NCI-H2196 (cell line): ENCODE measurements at regions not wholly inside any gene's neighbourhood (a gene's known extent, or its start where the extent isn't known, plus 50 kb on each side); places are given as distances from the start of the nearest gene placed in this dataset.
"Not testable (repeated sequence)": the region's sequence is repeated elsewhere in the genome, so short reads cannot be mapped to it uniquely, and the experiment has no call there.

ENCODE experiments used
- DNase-seq: peaks from one replicate; lab custom pipeline; 2025; ENCODE audit not compliant: unreplicated experiment; lab: John Stamatoyannopoulos, UW

- no peak for DNase-seq
These were observed 496.5 kb upstream of the ADGRL2 start for GRCh38 chr1:81304187-81304586.

DNA sequence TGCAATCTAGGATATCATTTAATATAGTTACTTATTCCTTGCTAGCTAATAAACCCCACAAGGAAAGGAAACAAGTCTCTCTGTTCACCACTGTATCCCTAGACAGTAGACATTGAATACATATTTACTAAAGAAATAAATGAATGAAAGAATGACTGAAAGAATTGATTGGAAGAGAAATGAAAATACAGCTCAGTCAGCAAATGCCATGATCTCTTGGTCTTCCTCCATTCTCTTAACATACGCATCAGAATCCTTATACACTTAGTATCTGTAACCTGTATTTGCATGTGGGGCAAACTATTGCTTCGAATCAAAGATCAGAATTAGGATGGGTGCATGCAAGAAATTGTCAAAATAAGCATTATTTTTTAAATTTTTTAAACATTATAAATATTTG is 500.8 kb upstream of the ADGRL2 start:
- DNase-seq: no peak

- no peak for DNase-seq
These were observed 502.5 kb upstream of the ADGRL2 start for GRCh38 chr1:81298266-81298665.

DNA sequence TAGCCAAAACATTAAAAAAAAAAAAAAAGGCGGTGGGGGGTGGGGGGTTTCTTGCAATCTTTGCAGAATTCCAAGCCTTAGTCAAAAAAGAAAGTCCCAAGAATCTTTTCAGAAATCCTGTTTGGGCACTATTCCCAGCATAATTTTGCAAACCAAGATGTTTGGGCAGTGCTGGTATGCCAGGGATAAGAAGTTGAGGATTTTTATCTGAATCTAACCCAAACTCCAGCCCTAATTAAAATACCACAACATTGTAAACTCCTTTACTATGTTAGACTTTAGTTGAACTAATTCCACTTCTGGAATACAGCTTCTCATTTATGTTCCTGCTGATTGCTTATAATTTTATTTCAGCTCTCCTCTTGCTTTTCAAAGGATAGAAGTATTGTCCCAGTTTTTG is 504.1 kb upstream of the ADGRL2 start:
- no peak for DNase-seq

DNA sequence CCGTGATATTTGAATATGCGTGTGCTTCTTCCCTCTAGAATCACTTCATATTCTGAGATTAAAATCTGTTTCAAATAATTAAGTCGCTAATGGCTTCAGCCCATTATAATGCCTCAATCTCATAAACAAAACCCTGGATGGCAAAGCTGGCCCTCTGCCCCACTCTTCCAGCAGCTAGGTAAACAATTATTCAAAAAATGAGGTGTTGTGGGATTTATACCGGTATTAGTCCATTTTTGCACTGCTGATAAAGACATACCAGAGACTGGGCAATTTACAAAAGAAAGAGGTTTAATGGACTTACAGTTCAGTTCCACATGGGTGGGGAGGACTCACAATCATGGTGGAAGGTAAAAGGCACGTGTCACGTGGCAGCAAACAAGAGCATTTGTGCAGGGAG is 510.4 kb upstream of the ADGRL2 start:
- no peak for DNase-seq

GRCh38 chr1:81288689-81289088 is 512.0 kb upstream of the ADGRL2 start:
- no peak for DNase-seq

DNA sequence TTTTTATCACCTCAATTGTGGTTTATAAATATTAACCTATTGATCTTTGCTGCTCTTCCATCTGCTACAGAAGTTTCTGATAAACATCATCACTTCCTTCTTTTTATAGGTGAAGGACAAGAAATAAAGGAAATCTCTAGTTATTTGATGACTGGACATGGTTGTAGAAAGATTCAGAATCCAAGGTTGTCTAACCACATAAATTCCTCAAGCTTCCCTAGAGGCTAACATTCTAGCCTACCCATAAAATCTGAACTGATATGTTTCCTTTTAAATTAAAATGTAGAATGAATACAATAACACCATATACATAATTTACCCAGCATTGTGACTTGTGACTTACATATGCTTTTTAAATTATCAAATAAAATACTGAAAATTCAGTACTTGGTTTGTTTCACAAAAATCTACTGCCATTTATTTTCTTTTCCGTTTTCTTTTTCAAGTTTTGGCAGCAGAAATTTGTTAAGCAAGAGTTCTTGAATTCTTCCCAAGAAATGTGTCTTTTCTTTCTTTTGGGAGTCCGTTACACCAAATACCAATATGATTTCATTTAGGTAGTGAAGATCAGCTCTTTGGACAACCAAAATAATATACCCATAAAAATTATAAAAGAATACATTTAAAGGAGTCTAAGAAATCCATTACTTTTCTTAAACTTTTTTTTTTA is 513.2 kb upstream of the ADGRL2 start:
- DNase-seq: no peak

- no peak for DNase-seq
These were observed 530.7 kb upstream of the ADGRL2 start for GRCh38 chr1:81270051-81270450.

DNA sequence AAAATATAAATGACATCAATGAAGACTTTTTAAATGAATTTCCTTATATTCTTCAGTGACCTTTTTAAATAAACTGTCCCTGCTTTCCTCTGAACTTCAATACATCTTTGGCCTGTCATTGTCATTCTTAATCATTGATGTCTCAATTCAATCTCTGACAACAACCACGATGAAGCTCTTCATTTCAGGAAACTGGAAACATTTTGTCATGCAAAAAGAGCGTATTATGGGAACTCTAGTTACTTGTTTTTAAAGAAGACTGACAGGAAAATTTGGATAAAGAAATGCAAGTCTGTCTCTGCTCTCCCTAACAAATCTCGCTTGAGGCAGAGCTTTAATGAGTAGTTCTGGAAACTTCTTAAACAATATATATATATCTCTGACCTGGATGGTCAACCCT is 535.8 kb upstream of the ADGRL2 start:
- DNase-seq: no peak

- DNase-seq: no peak
These were observed 540.9 kb upstream of the ADGRL2 start for GRCh38 chr1:81259625-81260411.

DNA sequence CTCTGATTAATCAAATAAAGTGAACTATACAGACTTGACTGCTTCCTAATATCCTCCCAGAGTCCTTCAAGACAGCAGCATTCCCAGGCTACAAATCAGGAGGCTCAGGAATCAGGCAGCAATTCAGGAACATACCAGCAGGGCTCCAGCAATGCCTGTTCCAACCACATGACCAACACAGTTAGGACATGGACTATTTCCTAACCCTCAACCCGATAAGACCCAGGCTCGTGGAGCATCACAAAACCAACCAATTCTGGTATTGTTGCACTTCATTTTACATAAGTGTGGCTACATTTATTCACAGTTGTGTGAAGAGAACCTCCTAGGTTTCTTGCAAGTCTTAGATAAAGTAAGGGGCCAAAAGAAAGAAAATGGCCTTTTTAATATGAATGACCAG is 546.2 kb upstream of the ADGRL2 start:
- no peak for DNase-seq

DNA sequence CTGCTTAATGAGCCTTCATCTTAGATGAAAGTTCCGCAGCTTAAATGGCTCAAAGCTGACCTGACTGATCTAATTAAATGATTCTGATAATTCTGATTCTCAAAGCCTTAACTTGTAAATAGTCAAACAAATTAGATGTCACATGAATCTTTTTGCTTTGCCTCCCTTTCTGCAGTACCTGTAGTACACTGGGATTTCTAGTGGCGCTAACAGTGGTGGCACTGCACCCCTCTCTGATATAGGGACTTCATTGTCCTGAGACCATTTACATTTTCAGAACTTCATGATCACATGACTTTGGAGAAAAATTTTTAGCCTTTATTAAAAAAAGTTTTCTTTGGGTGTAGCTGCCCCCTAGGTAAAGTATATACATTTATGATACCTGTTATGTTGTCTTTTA is 546.7 kb upstream of the ADGRL2 start:
- no peak for DNase-seq

GRCh38 chr1:81252471-81253151 is 548.1 kb upstream of the ADGRL2 start:
- no peak for DNase-seq

DNA sequence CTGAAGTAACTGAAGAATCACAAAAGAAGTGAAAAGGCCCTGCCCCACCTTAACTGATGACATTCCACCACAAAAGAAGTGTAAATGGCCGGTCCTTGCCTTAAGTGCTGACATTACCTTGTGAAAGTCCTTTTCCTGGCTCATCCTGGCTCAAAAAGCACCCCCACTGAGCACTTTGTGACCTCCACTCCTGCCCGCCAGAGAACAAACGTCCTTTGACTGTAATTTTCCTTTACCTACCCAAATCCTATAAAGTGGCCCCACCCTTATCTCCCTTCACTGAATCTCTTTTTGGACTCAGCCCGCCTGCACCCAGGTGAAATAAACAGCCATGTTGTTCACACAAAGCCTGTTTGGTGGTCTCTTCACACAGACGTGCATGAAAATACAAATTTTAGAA is 549.9 kb upstream of the ADGRL2 start:
- DNase-seq: not testable (repeated sequence)

DNA sequence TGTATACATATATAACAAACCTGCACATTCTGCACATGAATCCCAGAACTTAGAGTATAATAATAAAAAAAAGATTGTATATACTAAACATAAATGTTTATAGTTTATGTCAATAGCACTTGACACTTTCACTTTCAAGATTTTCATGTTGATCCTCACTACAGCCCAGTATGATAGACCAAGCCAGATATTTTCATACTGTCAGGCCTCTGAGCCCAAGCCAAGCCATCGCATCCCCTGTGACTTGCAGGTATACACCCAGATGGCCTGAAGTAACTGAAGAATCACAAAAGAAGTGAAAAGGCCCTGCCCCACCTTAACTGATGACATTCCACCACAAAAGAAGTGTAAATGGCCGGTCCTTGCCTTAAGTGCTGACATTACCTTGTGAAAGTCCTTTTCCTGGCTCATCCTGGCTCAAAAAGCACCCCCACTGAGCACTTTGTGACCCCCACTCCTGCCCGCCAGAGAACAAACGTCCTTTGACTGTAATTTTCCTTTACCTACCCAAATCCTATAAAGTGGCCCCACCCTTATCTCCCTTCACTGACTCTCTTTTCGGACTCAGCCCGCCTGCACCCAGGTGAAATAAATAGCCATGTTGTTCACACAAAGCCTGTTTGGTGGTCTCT is 555.5 kb upstream of the ADGRL2 start:
- DNase-seq: not testable (repeated sequence)

DNA sequence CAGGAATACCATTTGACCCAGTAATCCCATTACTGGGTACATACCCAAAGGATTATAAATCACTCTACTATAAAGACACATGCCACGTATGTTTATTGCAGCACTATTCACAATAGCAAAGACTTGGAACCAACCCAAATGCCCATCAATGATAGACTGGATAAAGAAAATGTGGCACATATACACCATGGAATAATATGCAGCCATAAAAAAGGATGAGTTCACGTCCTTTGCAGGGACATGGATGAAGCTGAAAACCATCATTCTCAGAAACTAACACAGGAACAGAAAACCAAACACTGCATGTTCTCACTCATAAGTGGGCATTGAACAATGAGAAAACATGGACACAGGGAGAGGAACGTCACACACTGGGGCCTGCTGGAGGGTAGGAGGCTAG is 556.1 kb upstream of the ADGRL2 start:
- DNase-seq: not testable (repeated sequence)

DNA sequence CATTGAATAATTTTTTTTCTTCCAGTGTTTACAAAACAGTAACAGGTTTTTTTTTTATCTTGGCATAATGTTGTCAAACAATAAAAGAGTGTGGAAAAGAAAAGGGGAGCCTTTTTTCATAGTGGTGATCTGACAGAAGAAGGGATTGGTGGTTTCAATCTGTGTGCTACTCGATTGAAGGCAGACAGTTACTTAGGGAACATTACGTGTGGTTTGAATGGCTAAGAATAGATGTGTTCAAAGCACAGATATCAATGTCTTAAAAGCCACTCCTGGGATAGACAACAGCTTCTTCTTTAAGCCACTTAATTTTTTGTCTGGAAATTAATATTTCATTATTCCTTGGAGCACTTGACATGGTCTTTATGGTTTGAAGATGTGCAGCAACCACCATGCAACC is 558.6 kb upstream of the ADGRL2 start:
- no peak for DNase-seq

- DNase-seq: no peak
These were observed 562.6 kb upstream of the ADGRL2 start for GRCh38 chr1:81238129-81238528.

- no peak for DNase-seq
These were observed 563.2 kb upstream of the ADGRL2 start for GRCh38 chr1:81237473-81238089.

DNA sequence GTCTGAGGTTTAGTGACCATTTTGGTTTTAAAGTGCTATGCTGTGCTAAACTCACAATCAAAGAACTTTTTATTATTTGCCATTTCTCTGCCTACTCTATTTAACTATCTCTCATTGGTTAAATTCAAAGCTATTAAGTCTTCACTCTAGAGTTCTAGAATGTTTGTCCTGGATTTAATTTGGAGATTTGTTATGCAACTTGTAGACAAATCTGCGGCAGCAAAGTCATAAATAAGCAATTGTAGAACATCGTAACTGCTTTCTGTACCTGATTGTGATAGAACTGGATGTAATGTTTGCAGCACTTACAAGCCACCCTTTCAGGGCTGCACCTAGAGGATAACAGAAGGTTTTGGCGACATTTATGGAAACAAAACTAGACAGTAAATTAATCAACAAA is 566.5 kb upstream of the ADGRL2 start:
- DNase-seq: no peak

DNA sequence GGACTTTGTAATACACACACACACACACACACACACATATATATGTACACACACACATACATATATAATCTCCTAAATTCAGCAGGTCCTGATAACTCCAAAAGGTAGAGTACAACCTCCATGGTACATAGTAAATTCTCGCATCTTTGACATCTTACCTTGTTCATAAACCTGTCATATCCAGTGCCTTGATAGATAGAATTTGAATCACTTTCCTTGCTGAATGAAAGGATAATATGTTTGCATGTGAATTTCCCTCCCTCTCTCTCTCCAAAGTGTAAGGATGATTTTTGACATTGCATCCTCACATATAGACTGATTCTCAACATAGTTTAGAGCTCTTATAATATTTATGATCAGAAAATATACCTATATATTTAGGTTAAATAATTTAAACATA is 567.1 kb upstream of the ADGRL2 start:
- no peak for DNase-seq
